ENCODE measurements at regions not wholly inside any gene's neighbourhood (a gene's known extent, or its start where the extent isn't known, plus 50 kb on each side); places are given as distances from the start of the nearest gene placed in this dataset.

DNA sequence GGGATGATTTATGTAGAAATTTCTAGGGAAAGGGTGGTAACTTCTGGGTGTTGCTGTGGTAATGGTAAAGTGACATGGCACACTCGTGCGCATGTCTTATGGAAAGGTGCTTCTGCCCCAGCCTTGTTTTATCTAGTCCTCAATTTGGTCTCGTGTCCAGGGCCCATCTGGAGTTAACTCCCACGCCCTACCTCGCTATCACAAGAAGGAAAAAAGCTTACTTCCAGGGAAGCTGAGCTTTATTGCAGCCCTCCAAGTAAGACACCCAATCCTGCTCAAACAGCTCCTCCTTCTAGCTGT is 611.8 kb downstream of the TNS3 start:
- DNase-seq, result no peak

DNA sequence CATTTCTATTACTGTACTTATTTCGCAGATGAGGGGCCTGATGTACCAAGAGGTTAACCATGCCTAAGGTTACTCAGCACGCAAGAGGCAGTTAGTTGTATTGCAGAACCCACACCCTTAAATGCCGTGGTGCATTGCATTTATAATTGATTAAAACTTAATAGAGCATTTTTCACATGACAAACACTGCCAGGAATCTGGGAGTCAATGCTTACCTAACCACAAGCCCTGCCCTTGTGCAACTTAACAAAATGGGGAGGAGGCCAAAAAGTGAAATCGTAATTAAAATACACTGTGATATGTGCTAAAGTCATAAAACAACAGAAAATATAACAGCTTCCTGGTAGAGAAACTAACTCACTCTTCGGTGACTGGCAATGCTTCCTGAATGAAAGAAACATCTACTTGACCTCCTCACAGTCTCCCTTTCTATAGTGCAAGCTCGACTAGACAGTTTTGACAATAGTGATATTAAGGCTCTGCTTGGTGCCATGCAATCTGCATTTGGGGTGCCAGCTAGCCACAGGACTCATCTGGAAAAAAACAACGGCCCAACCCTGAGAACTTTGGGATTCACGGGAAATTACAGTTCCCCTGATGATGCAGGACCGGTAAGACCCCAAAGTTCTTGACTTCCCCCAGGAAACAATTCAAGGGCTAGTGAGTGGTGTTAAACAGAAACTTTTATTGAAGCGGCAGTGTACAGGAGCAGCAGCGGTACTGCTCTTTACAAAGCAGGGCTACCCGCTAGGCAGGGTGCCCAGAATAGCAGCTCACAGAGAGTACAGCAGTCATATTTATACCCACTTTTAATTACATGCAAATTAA is 612.4 kb downstream of the TNS3 start:
- no peak for DNase-seq

DNA sequence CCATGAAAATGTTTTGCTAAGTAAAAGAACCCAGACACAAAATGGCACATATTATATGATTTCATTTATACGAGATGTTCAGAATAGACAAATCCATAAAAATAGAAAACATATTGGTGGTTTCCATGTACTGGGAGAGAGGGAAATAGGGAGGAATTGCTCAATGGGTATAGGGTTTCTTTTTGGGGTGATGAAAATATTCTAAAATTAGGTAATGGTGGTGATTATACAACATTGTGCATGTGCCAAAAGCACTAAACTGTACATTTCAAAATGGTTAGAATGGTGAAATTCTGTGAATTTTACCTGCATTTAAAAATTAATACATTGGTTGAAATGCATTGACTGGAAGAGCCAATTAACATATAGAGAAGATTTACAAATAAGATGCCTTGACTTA is 613.9 kb downstream of the TNS3 start:
- no peak for DNase-seq

DNA sequence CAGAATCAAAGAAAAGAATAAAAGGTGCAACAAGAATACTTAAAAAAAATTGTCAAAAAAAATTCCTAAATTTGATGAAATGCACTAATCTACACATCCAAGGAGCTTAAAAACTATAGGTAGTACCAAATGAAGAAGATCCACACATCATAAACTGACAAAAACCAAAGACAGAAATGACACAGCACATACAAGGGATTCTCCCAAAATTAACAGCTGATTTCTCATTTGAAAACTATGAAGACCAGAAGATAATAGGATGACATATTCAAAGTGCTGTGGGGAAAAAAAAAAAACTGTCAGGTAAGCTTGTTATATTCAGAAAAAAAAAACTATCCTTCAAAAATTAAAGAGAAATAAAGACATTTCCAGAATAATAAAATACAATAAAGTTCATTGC is 618.2 kb downstream of the TNS3 start:
- no peak for DNase-seq

DNA sequence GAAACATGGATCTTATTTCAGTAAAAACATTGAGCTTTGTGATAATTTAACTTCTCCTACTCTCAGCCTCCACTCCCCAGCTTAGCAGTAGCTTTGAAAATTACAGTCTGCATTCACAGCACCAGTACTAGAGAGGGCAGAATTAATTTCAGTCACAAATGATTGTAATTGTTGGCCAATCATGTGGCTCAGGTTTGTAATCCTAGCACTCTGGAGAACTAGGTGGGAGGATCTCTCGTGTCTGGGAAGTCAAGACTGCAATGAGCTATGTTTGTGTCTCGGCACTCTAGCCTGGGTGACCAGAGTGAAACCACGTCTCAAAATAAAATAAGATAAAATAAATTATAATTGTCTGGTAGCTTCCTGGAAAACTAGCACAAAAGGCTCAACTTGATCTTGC is 620.9 kb downstream of the TNS3 start:
- no peak for DNase-seq

DNA sequence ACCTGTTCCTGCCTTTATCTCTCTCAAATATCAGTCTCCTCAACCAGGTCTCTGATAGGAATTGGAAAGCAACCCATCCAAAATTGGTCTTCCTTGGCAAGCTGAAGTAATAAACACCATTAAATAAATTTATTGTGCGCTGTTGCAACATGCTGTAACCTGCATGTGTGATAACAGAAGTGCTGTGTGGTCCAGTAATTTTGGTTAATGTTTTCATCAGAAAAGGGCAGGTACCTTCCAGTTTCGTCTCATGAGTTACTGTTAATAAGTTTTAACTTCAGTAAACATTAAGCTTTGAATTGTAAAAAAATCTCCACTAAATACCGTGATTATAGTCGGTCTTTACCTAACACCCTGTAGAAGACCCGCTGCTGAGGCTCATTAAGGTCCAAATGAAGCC is 624.7 kb downstream of the TNS3 start:
- no peak for DNase-seq

DNA sequence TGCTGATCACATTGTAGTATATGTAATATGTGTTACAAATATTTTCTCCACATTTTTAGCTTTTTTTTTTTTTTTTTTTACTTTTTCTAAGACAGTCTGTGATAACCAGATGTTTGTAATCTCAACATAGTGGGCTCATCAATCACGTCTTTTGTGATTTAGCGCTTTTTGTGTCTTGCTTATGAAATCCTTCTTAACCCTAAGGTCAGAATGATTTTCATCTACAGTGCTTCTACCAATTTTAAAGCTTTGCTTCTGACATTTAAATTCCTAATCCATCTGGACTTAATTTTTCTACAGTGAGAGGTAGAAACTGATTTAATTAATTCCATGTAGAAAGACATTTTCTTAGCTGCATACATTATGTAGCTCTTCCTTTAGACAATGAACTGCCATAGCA is 626.4 kb downstream of the TNS3 start:
- DNase-seq, result no peak

DNA sequence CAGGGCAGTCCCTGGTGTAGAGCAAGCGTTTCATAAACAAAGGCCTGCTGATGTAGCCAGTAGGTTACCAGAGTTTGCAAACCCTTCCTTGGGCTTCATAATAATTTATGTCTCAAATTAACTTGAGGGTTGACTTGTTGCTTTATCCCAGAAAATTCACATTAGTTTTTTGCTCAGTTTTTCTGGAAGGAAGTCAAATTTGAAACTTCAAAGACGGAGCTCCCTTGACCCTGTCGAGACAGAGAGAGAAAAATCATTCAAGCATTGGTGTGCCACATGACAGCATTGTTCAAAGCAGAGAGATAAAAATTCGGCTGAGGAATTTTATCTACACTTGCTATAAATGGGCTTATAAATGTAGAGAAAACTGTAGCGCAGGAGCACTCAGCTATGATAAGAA is 627.7 kb downstream of the TNS3 start:
- DNase-seq, result no peak

DNA sequence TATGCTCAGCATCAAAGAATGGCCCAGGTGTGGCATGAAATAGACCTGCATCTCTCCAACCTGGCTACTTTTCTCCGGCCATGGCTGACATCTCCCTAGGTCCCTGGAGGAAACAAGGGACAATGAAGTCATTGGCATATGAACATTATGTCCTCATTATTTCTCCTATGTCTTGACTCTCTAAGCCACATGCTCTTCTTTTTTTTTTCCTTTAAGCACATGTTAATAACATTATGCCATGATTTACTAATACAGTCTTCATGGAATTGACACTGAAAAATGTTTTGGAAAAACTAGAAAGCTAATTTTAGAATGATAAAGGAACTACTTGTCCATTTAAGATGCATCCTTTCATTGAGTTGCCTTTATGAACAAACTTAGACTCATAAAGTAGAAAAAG is 628.9 kb downstream of the TNS3 start:
- DNase-seq, result no peak

DNA sequence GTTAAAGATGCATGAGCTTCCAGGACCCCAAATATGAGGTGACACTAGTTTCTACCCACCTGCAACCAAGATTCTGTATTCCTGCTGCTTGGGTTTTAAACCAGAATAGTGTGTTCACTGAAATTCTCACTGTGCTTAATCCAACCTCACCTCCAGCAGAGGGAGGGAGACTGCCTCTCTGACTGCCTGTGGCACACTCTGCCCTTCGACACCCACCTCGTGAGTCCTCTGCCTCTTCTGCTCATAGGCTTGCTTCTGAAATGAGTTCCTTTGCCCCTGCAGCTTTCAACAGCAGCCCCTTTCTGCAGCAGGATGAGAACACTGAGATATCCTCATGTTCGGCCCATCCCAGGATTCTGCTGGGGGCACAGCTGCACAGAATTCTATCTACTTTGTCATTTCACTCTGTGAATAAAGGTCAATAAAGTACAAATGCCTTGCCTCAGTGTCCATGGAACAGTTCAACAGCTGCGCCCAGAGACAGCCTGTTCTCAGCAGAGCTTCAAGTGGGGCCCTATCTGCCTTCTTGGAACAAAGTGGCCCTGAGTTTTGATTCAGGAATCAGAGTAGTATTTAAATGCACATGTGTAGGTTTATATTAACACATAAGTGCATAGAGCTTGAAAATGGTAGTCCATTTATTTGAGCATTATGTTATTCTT is 632.5 kb downstream of the TNS3 start:
- no peak for DNase-seq

DNA sequence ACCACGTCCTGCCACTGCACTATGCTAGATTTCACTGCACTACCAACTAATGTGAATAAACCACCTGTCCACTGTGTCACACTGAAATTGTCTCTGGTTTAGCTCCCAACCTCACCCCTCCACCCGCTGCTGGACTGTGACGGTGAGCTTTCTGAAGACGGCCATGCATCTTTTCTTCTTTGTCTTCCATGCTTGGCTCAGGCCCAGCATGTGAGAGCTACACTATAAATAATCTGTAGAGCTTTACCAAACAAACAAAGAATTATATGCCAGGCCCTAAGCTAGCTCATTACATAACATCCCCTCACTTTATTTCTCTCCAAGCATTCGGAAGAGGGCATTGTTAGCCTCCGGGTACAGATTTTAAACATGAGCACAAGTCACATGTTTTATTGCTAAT is 633.2 kb downstream of the TNS3 start:
- no peak for DNase-seq

DNA sequence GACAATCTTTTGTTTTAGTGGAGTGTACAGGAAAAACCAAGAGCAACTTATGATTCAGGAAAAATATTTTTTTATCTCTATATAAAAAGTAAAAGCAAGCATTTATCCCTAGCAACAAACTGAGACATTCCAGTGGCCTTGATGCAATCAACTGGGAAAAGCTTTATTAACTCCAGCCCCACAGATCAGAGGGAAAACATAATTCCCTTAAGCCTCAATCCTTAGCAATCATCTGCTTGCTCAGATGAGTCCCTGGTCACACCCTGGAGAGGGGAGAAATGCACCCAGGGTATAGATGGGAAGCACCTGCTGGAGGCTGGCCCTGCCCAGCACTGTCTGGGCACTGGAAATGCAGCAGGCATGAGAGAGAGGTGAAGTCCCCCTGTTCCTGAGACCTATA is 636.6 kb downstream of the TNS3 start:
- no peak for DNase-seq

DNA sequence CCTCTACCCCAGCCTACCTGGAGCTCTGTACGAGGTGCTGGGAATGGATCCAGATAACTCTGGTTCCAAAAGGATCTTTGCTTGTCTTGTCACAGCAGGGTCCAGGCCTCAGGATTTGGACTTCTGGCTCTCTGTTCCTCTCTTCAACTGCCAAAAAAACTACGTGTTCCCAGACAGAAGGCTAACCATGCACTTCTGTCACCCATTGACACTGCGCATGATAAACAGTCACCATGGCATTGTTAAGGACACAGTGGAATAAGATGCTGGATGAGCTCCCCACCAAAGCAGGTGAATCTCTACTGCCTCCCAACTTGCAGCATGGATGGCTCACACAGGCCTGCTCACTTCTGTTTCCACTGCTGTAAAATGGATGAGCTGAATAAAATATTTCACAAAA is 637.9 kb downstream of the TNS3 start:
- DNase-seq, result no peak

DNA sequence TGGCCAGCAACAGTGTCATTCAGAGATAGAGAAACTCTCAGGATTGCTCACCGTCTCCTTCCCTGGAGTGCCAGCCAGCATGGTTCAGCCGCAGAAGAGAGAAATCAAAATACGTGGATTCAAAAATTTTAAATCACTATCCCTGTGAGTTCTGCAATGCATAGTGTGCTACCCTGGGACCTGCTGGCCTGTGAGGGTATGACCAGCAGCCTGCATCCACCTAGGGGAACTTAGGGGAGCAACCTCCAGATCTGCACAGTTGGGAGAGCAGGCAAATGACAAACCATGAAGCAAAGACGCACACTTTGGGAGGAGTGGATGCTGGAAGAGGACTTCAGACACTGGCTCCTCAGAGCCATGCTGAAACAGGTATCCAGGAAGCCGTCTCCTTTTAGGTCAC is 639.3 kb downstream of the TNS3 start:
- DNase-seq, result no peak

DNA sequence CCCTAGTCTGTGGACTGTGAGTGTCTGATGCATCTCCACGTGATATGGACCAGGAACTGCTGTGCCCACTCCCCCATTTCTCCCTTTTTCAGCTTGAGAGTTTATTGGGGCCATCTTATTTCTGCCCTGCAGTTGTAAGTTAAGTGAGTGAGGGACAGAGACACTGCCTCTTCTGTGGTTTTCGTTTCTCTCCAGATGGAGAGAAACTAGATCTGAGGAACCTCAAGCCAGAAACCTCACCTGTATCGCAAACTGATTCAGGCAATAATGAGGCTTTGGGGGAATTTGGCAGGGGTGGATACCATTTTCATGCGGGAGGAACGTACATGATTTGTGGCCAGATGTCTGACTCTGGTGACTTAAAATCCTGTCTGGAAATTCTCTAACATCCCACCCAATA is 641.7 kb downstream of the TNS3 start:
- no peak for DNase-seq

DNA sequence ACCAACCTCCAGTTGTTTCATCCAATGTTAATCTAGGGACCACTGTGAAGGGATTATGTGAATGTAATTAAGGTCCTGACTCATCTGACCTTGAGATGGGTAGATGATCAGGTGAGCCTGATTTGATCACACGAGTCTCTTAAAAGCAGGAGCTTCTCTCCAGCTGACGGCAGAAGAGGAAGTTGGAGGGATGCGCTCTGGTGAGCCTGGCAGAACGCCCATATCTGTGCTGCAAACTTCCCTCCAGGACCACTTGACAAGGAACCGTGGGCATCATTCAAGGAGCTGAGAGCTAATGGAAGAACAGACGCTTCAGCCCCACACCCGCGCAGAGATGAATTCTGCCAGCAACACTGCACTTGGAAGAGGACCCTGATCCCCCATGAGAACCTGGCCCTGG is 642.4 kb downstream of the TNS3 start:
- DNase-seq, result no peak

DNA sequence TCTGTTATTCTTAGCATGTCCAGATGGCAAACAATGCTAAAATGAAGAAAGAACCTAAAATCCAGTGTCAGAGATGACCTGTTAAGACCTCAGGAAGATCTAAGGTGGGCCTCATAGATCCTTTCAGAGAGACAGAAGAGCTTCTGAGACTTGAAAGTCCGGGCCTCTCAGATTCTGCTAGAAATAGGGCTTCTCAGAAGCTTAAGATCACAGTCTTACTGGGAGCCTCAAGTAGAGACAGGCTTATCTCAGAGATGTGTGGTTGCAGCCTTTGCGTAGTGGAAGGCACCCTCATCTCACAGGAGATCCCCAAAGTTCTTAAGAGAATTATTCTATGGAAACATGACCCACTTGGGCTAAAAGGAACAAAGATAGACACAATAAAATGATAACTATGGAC is 642.8 kb downstream of the TNS3 start:
- no peak for DNase-seq

DNA sequence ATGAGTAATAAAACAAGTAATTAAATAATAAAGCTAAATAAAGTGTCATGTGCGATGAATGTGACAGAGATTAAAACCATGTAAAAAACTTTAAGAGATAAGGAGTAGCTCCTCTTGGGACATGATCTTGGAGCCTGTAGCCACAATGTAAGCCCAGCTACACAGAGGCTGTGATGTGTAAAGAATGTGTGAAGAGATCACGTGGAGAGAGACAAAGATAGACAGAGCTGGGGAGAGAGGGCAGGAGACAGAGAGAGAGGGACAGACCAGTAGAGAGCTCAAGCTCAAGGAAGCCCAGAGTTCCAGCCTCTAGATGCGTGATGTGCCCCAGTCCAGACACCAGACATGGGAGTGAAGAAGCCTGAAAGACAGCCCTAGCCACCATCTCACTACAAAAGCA is 644.1 kb downstream of the TNS3 start:
- no peak for DNase-seq

DNA sequence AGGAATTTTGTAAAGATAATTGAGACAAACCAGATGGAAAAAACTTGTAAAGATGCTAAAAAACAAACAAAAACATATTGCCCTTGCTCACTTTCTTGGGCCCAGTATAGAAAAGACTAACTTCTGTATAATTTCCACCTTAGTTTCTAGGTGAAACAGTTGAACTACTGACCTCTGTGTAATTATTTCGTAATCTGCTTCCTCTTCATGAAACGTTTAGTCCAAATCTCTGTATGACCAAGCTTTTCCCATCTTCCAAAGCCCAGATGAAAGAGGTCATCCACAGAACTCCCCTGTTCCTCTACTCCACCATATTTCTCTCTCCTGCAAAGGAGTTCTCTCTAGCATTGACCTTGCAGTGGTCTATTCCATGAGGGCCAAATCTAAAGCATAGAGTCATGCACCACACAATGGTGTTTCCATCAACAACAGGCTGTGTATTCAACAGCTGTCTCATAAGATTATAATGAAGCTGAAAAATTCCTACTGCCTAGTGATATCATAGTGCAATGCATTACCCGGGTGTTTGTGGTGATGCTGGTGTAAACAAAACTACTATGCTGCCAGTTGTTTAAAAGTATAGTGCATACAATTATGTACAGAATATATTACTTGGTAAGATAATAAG is 647.6 kb downstream of the TNS3 start:
- no peak for DNase-seq

DNA sequence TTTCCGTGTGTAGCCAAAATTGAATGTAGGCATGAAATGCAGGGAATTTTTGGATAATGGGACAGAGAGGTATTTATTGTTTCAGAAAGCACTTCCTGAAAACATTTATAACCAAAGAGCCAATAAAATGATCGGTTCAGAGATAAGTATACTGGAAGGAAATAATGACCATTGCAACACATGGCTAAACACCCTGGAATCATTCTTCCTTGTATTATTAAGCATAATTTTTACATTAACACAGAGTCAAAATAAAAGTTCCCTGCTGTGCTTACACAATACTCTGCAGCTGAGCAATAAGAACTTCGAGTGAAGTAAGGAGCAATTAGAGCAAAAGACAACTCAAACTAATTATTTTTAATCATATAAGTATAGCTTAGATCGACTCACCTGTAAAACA is 648.3 kb downstream of the TNS3 start:
- no peak for DNase-seq

DNA sequence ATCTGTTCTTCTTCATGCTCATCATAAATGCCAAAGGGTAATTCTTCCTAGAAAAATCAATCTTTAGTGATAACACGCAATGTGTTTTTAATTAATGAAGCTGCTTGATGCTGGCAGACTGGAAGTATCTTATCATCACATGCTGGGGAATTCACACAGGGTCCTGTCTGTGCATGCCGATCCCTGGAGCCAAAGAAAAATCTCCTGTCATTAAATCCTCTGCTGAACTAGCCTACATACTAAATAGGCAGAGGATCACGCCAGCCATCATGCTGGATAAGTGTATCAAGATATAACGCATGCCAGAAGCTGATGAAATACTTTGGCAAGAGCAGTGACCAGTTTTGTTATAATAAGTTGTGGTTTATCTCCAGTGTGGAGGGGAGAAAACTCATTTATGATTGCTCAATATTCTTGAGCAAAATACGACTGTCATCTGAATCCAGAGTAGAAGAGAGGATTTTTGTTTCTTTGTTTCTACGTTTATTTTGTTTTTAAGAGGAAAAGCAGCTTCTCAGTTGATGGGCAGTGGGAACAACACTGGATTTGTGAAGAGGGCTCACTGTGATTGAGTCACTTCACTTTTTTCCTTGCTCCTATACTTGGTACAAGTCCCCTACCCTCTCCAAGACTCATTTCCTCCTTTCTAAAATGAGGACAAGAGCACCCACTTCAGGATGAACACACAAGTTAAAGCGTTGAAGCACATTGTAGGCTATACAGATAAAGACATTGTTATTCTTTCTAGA is 649.1 kb downstream of the TNS3 start:
- DNase-seq, result no peak

DNA sequence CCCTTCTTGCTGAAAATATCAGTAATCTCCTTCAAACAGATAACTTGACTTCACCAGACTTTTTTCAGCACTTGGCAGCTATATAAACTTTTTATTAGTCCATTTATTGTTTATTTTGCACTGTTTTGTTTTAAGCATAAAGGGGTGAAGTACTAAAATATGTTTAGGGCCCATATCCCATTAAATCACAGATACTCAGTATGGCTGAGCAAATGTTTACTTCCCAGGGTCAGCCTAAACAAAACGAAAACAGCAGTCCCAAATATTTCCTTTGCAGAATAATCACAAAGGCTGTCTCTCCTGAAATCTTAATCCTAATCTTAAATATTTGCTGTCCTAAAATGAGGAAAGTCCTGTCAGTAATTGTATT is 649.6 kb downstream of the TNS3 start:
- DNase-seq, result no peak

DNA sequence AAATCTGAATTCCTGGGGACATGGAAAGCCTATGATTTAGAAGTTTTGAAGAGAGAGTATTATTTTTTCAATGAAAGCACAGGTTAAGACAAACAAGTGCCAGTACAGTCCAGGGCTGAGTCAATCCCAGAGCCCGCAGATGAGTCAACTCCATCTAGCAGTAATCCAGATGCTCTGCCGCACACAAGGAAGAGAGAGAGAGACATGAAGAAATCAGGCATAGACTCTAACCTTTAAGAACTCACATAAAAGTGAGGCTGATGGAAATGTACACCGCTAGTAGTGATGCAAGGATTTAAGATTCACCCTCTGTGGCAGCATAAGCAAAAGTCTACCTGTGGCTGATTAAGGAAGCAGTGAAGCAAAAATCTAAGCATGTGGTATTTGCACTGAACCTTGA is 651.5 kb downstream of the TNS3 start:
- no peak for DNase-seq

DNA sequence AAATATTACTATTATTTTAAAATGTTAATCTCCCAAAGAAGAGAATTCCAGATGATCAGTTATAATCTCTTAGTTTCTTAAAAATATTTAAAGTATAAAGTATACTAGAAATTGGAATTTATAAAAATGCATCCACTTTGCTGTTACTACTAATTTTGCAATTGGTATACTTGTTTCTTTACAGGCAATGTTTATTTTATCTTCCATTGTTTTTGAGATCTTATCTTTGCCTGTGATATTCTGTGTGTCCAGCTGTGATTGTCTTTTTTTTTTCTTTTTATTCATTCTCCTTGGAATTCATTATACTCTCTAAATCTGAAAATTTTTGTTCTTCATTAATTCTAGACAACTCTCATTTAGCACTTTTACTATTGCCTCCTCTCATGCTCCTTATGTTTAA is 652.6 kb downstream of the TNS3 start:
- DNase-seq, result no peak
